Naive thymus-derived CD8-positive, alpha-beta T cell (primary cell): ENCODE measurements at regions not wholly inside any gene's neighbourhood (a gene's known extent, or its start where the extent isn't known, plus 50 kb on each side); places are given as distances from the start of the nearest gene placed in this dataset.

Experiments used
- ATAC-seq, 2 donors: fragments of 150-1000 bp; cut with Tn5 transposase in 1 of 2; sonication (Bioruptor Pico), chemical (Tn5 transposase) in 1 of 2; 1 replicate in 1 of 2; 2 replicates in 1 of 2; pipeline ENCODE4 v1.10.0; 2021; ENCODE audit warnings: mild to moderate bottlenecking in 2 of 2, moderate library complexity in 2 of 2
- POLR2A ChIA-PET: fragments of 350-600 bp; sonication (Branson Sonifier 250); formaldehyde crosslinking; loops from one replicate; lab custom pipeline; 2021; ENCODE audit warnings: antibody characterized with exemption; lab: Charles Lee
- DNase-seq, 10 donors: peaks; one replicate each; pipeline versions ENCODE4 v3.0.0 to v3.0.0-alpha.2; 2020 to 2022
- H3K27ac Mint-ChIP-seq, 10 donors: one replicate each; pipeline ENCODE4 v1.8.0; 2020 to 2022; ENCODE audit warnings: mild to moderate bottlenecking in 10 of 10, mixed read lengths in 10 of 10, moderate library complexity in 4 of 10, inconsistent platforms in 1 of 10
- H3K27me3 Mint-ChIP-seq, 5 donors: one replicate each; pipeline ENCODE4 v1.8.0; 2021 to 2022; ENCODE audit warnings: mixed read lengths in 5 of 5
- H3K36me3 Mint-ChIP-seq, 3 donors: one replicate each; pipeline ENCODE4 v1.8.0; 2020 to 2022; ENCODE audit warnings: mixed read lengths in 3 of 3, mild to moderate bottlenecking in 2 of 3, inconsistent platforms in 1 of 3
- H3K4me1 Mint-ChIP-seq, 4 donors: one replicate each; pipeline ENCODE4 v1.8.0; 2021 to 2022; ENCODE audit warnings: mixed read lengths in 4 of 4
- H3K4me3 Mint-ChIP-seq, 10 donors: one replicate each; pipeline ENCODE4 v1.8.0; 2020 to 2022; ENCODE audit warnings: mild to moderate bottlenecking in 10 of 10, mixed read lengths in 10 of 10, moderate library complexity in 6 of 10, inconsistent platforms in 1 of 10
- H3K9me3 Mint-ChIP-seq, 9 donors: one replicate each; pipeline ENCODE4 v1.8.0; 2020 to 2022; ENCODE audit warnings: mixed read lengths in 9 of 9, mild to moderate bottlenecking in 3 of 9, inconsistent platforms in 1 of 9, moderate library complexity in 1 of 9

- no peak overlapping the region for H3K27ac Mint-ChIP-seq
- DNase-seq = no peak
- no peak for ATAC-seq
- H3K4me1 Mint-ChIP-seq = no peaks in the 10 kb centered on the region
- peaks cover 0 to 18% (median 7%) of the 10 kb centered on the region in 5 donors for H3K27me3 Mint-ChIP-seq
- POLR2A ChIA-PET = no interaction called here
- peaks cover 0 to 4% (median 0%) of the 10 kb centered on the region in 9 donors for H3K9me3 Mint-ChIP-seq
- peaks cover 0 to 7% (median 0%) of the 10 kb centered on the region in 3 donors for H3K36me3 Mint-ChIP-seq
- H3K4me3 Mint-ChIP-seq = no peak overlapping the region
These were observed 359.2 kb upstream of the ATP2B1 start for GRCh38 chr12:90067791-90068190.

GRCh38 chr12:90064852-90065801 is 356.5 kb upstream of the ATP2B1 start:
- no peak overlapping the region for H3K4me3 Mint-ChIP-seq
- no peaks in the 10 kb centered on the region for H3K9me3 Mint-ChIP-seq
- ATAC-seq (no peak), DNase-seq (no peak)
- peaks cover 0 to 3% (median 0%) of the 10 kb centered on the region in 5 donors for H3K27me3 Mint-ChIP-seq
- H3K36me3 Mint-ChIP-seq = no peaks in the 10 kb centered on the region
- POLR2A ChIA-PET = no interaction called here
- H3K27ac Mint-ChIP-seq = no peak overlapping the region
- H3K4me1 Mint-ChIP-seq = no peaks in the 10 kb centered on the region

GRCh38 chr12:90062799-90063198 is 354.2 kb upstream of the ATP2B1 start:
- ATAC-seq (no peak), DNase-seq (no peak)
- Mint-ChIP-seq H3K4me3 (no peak overlapping the region), H3K27ac (no peak overlapping the region), H3K4me1 (no peaks in the 10 kb centered on the region), H3K36me3 (no peaks in the 10 kb centered on the region), H3K27me3 (peaks cover 0 to 1% (median 0%) of the 10 kb centered on the region in 5 donors), H3K9me3 (no peaks in the 10 kb centered on the region)
- POLR2A ChIA-PET = no interaction called here

- Mint-ChIP-seq H3K27ac (no peak overlapping the region), H3K27me3 (peaks cover 0 to 2% (median 0%) of the 10 kb centered on the region in 5 donors), H3K9me3 (no peaks in the 10 kb centered on the region), H3K4me1 (no peaks in the 10 kb centered on the region), H3K4me3 (no peak overlapping the region), H3K36me3 (no peaks in the 10 kb centered on the region)
- DNase-seq = no peak
- POLR2A ChIA-PET = no interaction called here
- ATAC-seq = no peak
These were observed 353.2 kb upstream of the ATP2B1 start for GRCh38 chr12:90061809-90062208.

GRCh38 chr12:90060031-90060430 is 351.4 kb upstream of the ATP2B1 start:
- POLR2A ChIA-PET = no interaction called here
- H3K4me1 Mint-ChIP-seq = no peaks in the 10 kb centered on the region
- ATAC-seq (no peak), DNase-seq (no peak)
- H3K27me3 Mint-ChIP-seq = peaks cover 0 to 4% (median 0%) of the 10 kb centered on the region in 5 donors
- no peaks in the 10 kb centered on the region for H3K36me3 Mint-ChIP-seq
- no peak overlapping the region for H3K27ac Mint-ChIP-seq
- H3K9me3 Mint-ChIP-seq = no peaks in the 10 kb centered on the region
- H3K4me3 Mint-ChIP-seq = no peak overlapping the region

- Mint-ChIP-seq H3K4me3 (no peak overlapping the region), H3K36me3 (no peaks in the 10 kb centered on the region), H3K4me1 (no peaks in the 10 kb centered on the region), H3K27ac (no peak overlapping the region), H3K9me3 (no peaks in the 10 kb centered on the region), H3K27me3 (peaks cover 0 to 4% (median 0%) of the 10 kb centered on the region in 5 donors)
- DNase-seq (no peak), ATAC-seq (no peak)
- POLR2A ChIA-PET = no interaction called here
These were observed 350.1 kb upstream of the ATP2B1 start for GRCh38 chr12:90058704-90059103.

GRCh38 chr12:90055071-90055470 is 346.4 kb upstream of the ATP2B1 start:
- no peak overlapping the region for H3K27ac Mint-ChIP-seq
- no peaks in the 10 kb centered on the region for H3K9me3 Mint-ChIP-seq
- DNase-seq = no peak
- no peak overlapping the region for H3K4me3 Mint-ChIP-seq
- H3K36me3 Mint-ChIP-seq = no peaks in the 10 kb centered on the region
- POLR2A ChIA-PET = no interaction called here
- ATAC-seq = no peak
- H3K27me3 Mint-ChIP-seq = peaks cover 0 to 4% (median 0%) of the 10 kb centered on the region in 5 donors
- no peaks in the 10 kb centered on the region for H3K4me1 Mint-ChIP-seq

- Mint-ChIP-seq H3K36me3 (no peaks in the 10 kb centered on the region), H3K27ac (no peak overlapping the region), H3K4me1 (no peaks in the 10 kb centered on the region), H3K4me3 (no peak overlapping the region), H3K27me3 (no peaks in the 10 kb centered on the region), H3K9me3 (peaks cover 0 to 1% (median 0%) of the 10 kb centered on the region in 9 donors)
- POLR2A ChIA-PET = no interaction called here
- ATAC-seq (no peak), DNase-seq (no peak)
These were observed 340.3 kb upstream of the ATP2B1 start for GRCh38 chr12:90048918-90049317.

- no peaks in the 10 kb centered on the region for H3K4me1 Mint-ChIP-seq
- ATAC-seq = no peak
These were observed 336.9 kb upstream of the ATP2B1 start for GRCh38 chr12:90045559-90045958.

GRCh38 chr12:90044069-90044468 is 335.4 kb upstream of the ATP2B1 start:
- DNase-seq (no peak), ATAC-seq (no peak)
- Mint-ChIP-seq H3K27me3 (no peaks in the 10 kb centered on the region), H3K36me3 (no peaks in the 10 kb centered on the region), H3K4me3 (no peak overlapping the region), H3K9me3 (peaks cover 0 to 1% (median 0%) of the 10 kb centered on the region in 9 donors), H3K27ac (no peak overlapping the region), H3K4me1 (no peaks in the 10 kb centered on the region)
- POLR2A ChIA-PET = no interaction called here

More at GRCh38 chr12:90045559-90045958, 336.9 kb upstream of the ATP2B1 start:
- H3K27me3 Mint-ChIP-seq = no peaks in the 10 kb centered on the region
- POLR2A ChIA-PET = no interaction called here
- no peak overlapping the region for H3K27ac Mint-ChIP-seq
- no peak for DNase-seq
- H3K36me3 Mint-ChIP-seq = no peaks in the 10 kb centered on the region
- H3K9me3 Mint-ChIP-seq = peaks cover 0 to 1% (median 0%) of the 10 kb centered on the region in 9 donors
- no peak overlapping the region for H3K4me3 Mint-ChIP-seq

GRCh38 chr12:90042920-90043641 is 334.4 kb upstream of the ATP2B1 start:
- no peaks in the 10 kb centered on the region for H3K4me1 Mint-ChIP-seq
- H3K4me3 Mint-ChIP-seq = no peak overlapping the region
- POLR2A ChIA-PET = no interaction called here
- ATAC-seq (no peak), DNase-seq (no peak)
- peaks cover 0 to 1% (median 0%) of the 10 kb centered on the region in 9 donors for H3K9me3 Mint-ChIP-seq
- H3K27me3 Mint-ChIP-seq = no peaks in the 10 kb centered on the region
- H3K27ac Mint-ChIP-seq = no peak overlapping the region
- H3K36me3 Mint-ChIP-seq = no peaks in the 10 kb centered on the region

- Mint-ChIP-seq H3K36me3 (no peaks in the 10 kb centered on the region), H3K9me3 (peaks cover 0 to 9% (median 0%) of the 10 kb centered on the region in 9 donors), H3K27ac (no peak overlapping the region), H3K4me1 (peaks cover 0 to 12% (median 4%) of the 10 kb centered on the region in 4 donors), H3K4me3 (no peak overlapping the region), H3K27me3 (no peaks in the 10 kb centered on the region)
- POLR2A ChIA-PET = no interaction called here
- DNase-seq = no peak
- no peak for ATAC-seq
These were observed 329.7 kb upstream of the ATP2B1 start for GRCh38 chr12:90038289-90038688.

GRCh38 chr12:90037740-90038139 is 329.1 kb upstream of the ATP2B1 start:
- Mint-ChIP-seq H3K27ac (no peak overlapping the region), H3K9me3 (peaks cover 0 to 9% (median 0%) of the 10 kb centered on the region in 9 donors), H3K36me3 (no peaks in the 10 kb centered on the region), H3K4me3 (no peak overlapping the region), H3K27me3 (no peaks in the 10 kb centered on the region), H3K4me1 (peaks cover 0 to 12% (median 4%) of the 10 kb centered on the region in 4 donors)
- POLR2A ChIA-PET = no interaction called here
- ATAC-seq (no peak), DNase-seq (no peak)
